IMR-90 (cell line): ENCODE measurements at regions not wholly inside any gene's neighbourhood (a gene's known extent, or its start where the extent isn't known, plus 50 kb on each side); places are given as distances from the start of the nearest gene placed in this dataset.

ENCODE experiments used
- BHLHE40 ChIP-seq: fragments of 150-350 bp; IDR thresholded peaks from 2 replicates; pipeline ENCODE4 v1.6.1; 2016; ENCODE audit warnings: mild to moderate bottlenecking, low read depth, low read length
- CEBPB ChIP-seq: IDR thresholded peaks from 2 replicates; pipeline ENCODE4 v1.6.1; 2012; ENCODE audit warnings: low read depth, low read length, improper control_type of control experiment
- CHD1 ChIP-seq: IDR thresholded peaks from 2 replicates; pipeline ENCODE4 v1.6.1; 2012; ENCODE audit warnings: low read depth, low read length, improper control_type of control experiment
- CTCF ChIP-seq: conservative IDR thresholded peaks from 2 replicates; pipeline ENCODE4 v1.5.1; 2012; ENCODE audit warnings: mild to moderate bottlenecking, low read depth, low read length, improper control_type of control experiment
- FOS ChIP-seq: fragments of 150-350 bp; IDR thresholded peaks from 2 replicates; pipeline ENCODE4 v1.6.1; 2016; ENCODE audit warnings: low read depth, low read length
- POLR2A ChIP-seq: IDR thresholded peaks from 2 replicates; pipeline ENCODE4 v1.6.1; 2012; ENCODE audit warnings: mild to moderate bottlenecking, low read depth, low read length
- RAD21 ChIP-seq: IDR thresholded peaks from 2 replicates; pipeline ENCODE4 v1.6.1; 2012; ENCODE audit warnings: low read length, improper control_type of control experiment
- RFX5 ChIP-seq: IDR thresholded peaks from 2 replicates; pipeline ENCODE4 v1.8.0; 2012; ENCODE audit warnings: low read depth, mild to moderate bottlenecking, low read length, moderate library complexity

GRCh38 chr5:130693509-130693908 is 471.5 kb downstream of the HINT1 start:
- TF ChIP-seq RFX5 (no peak), CTCF (no peak), RAD21 (no peak), POLR2A (no peak), CEBPB (no peak), FOS (no peak), BHLHE40 (no peak), CHD1 (no peak)
